ENCODE measurements at regions not wholly inside any gene's neighbourhood (a gene's known extent, or its start where the extent isn't known, plus 50 kb on each side); places are given as distances from the start of the nearest gene placed in this dataset.
A peak's percentile ranks its signal among the peaks of the same experiment; 100 is the strongest.
"Not testable (repeated sequence)": the region's sequence is repeated elsewhere in the genome, so short reads cannot be mapped to it uniquely, and the experiment has no call there.

GRCh38 chr11:80773919-80774318, 1333.1 kb upstream of the TENM4 start:
- DNase-seq (ENCODE audit: low spot score) = no peak

GRCh38 chr11:80771017-80771416, 1330.2 kb upstream of the TENM4 start:
- DNase-seq (ENCODE audit: low spot score) = no peak

GRCh38 chr11:80758787-80759186, 1318.0 kb upstream of the TENM4 start:
- DNase-seq (ENCODE audit: low spot score) = no peak

GRCh38 chr11:80748207-80748925, 1307.5 kb upstream of the TENM4 start:
- DNase-seq (ENCODE audit: low spot score) = no peak

GRCh38 chr11:80746300-80746699, 1305.5 kb upstream of the TENM4 start:
- DNase-seq (ENCODE audit: low spot score) = no peak

- DNase-seq (ENCODE audit: low spot score) = no peak
These were observed 1304.6 kb upstream of the TENM4 start for GRCh38 chr11:80745416-80745815.

- DNase-seq (ENCODE audit: low spot score) = no peak
These were observed 1293.0 kb upstream of the TENM4 start for GRCh38 chr11:80733790-80734189.

- no peak for DNase-seq (ENCODE audit: low spot score)
These were observed 1292.5 kb upstream of the TENM4 start for GRCh38 chr11:80733361-80733760.

- no peak for DNase-seq (ENCODE audit: low spot score)
These were observed 1286.5 kb upstream of the TENM4 start for GRCh38 chr11:80727315-80727714.

- DNase-seq (ENCODE audit: low spot score) = peak; percentile 7
These were observed 1285.4 kb upstream of the TENM4 start for GRCh38 chr11:80726236-80726635.

GRCh38 chr11:80724366-80724765, 1283.5 kb upstream of the TENM4 start:
- DNase-seq (ENCODE audit: low spot score) = no peak

- peak; percentile 15 for DNase-seq (ENCODE audit: low spot score)
These were observed 1281.8 kb upstream of the TENM4 start for GRCh38 chr11:80722629-80723028.

- no peak for DNase-seq (ENCODE audit: low spot score)
These were observed 1279.5 kb upstream of the TENM4 start for GRCh38 chr11:80720295-80720694.

- DNase-seq (ENCODE audit: low spot score) = no peak
These were observed 1278.4 kb upstream of the TENM4 start for GRCh38 chr11:80719292-80719646.

- no peak for DNase-seq (ENCODE audit: low spot score)
These were observed 1277.9 kb upstream of the TENM4 start for GRCh38 chr11:80718611-80719291.

- no peak for DNase-seq (ENCODE audit: low spot score)
These were observed 1261.4 kb upstream of the TENM4 start for GRCh38 chr11:80702264-80702663.

- no peak for DNase-seq (ENCODE audit: low spot score)
These were observed 1259.6 kb upstream of the TENM4 start for GRCh38 chr11:80700386-80700785.

GRCh38 chr11:80699406-80700177, 1258.8 kb upstream of the TENM4 start:
- not testable (repeated sequence) for DNase-seq (ENCODE audit: low spot score)

GRCh38 chr11:80698637-80699036, 1257.8 kb upstream of the TENM4 start:
- no peak for DNase-seq (ENCODE audit: low spot score)

- no peak for DNase-seq (ENCODE audit: low spot score)
These were observed 1253.6 kb upstream of the TENM4 start for GRCh38 chr11:80694385-80694784.

- no peak for DNase-seq (ENCODE audit: low spot score)
These were observed 1247.1 kb upstream of the TENM4 start for GRCh38 chr11:80687941-80688340.

- no peak for DNase-seq (ENCODE audit: low spot score)
These were observed 1246.1 kb upstream of the TENM4 start for GRCh38 chr11:80686889-80687288.

- no peak for DNase-seq (ENCODE audit: low spot score)
These were observed 1232.7 kb upstream of the TENM4 start for GRCh38 chr11:80673566-80673965.
